ENCODE measurements at regions not wholly inside any gene's neighbourhood (a gene's known extent, or its start where the extent isn't known, plus 50 kb on each side); places are given as distances from the start of the nearest gene placed in this dataset.

DNA sequence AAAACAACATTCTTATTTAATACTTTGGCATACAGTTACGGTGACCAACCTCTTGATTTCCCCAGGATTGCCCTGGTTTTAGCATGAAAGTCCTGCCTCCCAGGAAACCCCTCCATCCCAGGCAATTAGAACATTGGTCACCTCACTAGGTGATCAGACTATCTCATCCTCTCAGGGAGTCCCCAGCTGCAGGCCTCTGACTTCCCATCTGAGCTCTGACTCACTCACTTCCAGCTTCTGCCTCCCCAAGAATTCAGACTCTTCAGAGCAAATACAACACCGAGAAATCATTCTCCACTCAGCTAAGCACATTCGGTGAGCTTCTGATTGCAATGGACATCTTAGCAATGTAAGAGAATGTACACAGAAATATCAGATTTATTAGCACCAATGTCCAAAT lies 92.4 kb upstream of the HES1 start:
- no peaks in the 10 kb centered on the region for H3K36me3 Mint-ChIP-seq
- H3K4me1 Mint-ChIP-seq (ENCODE audit: unreplicated experiment), result peaks cover 32% of the 10 kb centered on the region
- no peak for DNase-seq (ENCODE audit: extremely low spot score, unreplicated experiment)
- H3K4me3 Mint-ChIP-seq, result no peak overlapping the region
- H3K27ac Mint-ChIP-seq, result no peak overlapping the region
- TF ChIP-seq, protein P1, sequence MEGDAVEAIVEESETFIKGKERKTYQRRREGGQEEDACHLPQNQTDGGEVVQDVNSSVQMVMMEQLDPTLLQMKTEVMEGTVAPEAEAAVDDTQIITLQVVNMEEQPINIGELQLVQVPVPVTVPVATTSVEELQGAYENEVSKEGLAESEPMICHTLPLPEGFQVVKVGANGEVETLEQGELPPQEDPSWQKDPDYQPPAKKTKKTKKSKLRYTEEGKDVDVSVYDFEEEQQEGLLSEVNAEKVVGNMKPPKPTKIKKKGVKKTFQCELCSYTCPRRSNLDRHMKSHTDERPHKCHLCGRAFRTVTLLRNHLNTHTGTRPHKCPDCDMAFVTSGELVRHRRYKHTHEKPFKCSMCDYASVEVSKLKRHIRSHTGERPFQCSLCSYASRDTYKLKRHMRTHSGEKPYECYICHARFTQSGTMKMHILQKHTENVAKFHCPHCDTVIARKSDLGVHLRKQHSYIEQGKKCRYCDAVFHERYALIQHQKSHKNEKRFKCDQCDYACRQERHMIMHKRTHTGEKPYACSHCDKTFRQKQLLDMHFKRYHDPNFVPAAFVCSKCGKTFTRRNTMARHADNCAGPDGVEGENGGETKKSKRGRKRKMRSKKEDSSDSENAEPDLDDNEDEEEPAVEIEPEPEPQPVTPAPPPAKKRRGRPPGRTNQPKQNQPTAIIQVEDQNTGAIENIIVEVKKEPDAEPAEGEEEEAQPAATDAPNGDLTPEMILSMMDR (conservative IDR thresholded peaks at IDR 0.05), result no peak
- peaks cover 6% of the 10 kb centered on the region for H3K9me3 Mint-ChIP-seq
- H3K27me3 Mint-ChIP-seq, result no peaks in the 10 kb centered on the region

DNA sequence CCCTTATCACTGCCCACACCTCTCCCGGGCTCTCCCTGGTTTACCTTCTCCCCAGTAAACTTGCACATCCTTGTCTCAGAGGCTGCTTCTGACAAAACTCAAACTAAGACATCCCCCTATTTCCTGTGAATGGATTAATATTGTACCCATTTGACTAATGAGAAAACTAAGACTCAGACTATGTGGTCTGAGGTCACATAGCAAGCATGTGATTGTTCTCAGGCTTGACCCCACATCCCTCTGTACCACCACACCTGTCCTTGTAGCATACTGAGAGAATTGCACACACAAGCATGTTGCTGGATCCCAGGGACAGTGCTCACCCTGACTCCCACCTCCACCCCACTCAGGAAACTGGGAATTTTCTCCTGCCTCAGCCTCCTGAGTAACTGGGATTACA lies 90.7 kb upstream of the HES1 start:
- Mint-ChIP-seq H3K27ac (no peak overlapping the region), H3K36me3 (no peaks in the 10 kb centered on the region), H3K4me3 (no peak overlapping the region), H3K4me1 (ENCODE audit: unreplicated experiment) (peaks cover 35% of the 10 kb centered on the region), H3K27me3 (no peaks in the 10 kb centered on the region), H3K9me3 (peaks cover 13% of the 10 kb centered on the region)
- TF ChIP-seq, protein P1 (conservative IDR thresholded peaks at IDR 0.05), result no peak
- DNase-seq (ENCODE audit: extremely low spot score, unreplicated experiment), result no peak

DNA sequence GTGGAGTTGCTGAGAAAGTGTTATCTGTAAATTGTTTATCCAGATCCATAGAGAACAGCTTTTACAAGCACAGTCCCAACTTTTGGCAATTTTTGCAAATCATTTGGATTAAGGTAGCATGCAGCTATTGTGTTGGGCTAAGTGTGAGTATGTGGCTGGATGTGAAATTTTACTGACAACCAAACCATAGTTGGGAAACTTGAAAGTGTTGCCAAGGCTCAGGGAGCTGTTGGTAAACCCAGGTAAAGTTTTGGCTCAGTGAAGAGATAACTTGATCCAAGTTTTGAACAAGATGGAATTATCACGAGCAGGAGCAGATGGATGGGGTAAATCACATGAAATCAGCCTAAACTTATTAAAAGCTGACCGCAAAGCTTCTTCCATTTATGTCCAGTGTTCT lies 90.0 kb upstream of the HES1 start:
- H3K4me3 Mint-ChIP-seq, result no peak overlapping the region
- TF ChIP-seq, protein P1 (conservative IDR thresholded peaks at IDR 0.05), result no peak

DNA sequence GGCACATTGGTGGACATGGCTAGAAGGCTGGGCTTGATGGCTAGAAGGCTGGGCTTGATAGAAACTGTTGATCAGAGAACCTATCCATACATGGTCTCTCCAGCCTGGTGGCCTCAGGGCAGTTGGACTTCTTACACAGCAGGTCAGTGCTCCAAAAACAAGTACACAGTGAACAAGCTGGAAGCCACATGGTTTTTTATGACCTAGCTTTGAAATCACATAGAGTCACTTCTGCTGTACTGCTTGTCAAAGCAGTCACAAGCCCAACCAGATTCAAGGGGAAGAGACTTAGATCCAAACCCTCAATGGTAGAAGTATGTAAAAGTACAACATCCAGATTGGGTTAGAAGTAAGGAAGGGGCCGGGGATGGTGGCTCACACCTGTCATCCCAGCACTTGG lies 89.4 kb upstream of the HES1 start:
- H3K4me3 Mint-ChIP-seq, result no peak overlapping the region
- H3K27me3 Mint-ChIP-seq, result no peaks in the 10 kb centered on the region
- peaks cover 28% of the 10 kb centered on the region for H3K4me1 Mint-ChIP-seq (ENCODE audit: unreplicated experiment)
- TF ChIP-seq, protein P1 (conservative IDR thresholded peaks at IDR 0.05), result no peak
- H3K27ac Mint-ChIP-seq, result no peak overlapping the region
- no peaks in the 10 kb centered on the region for H3K36me3 Mint-ChIP-seq
- peaks cover 19% of the 10 kb centered on the region for H3K9me3 Mint-ChIP-seq
- DNase-seq (ENCODE audit: extremely low spot score, unreplicated experiment), result no peak

More for the DNA sequence above, 90.0 kb upstream of the HES1 start:
- Mint-ChIP-seq H3K36me3 (no peaks in the 10 kb centered on the region), H3K4me1 (ENCODE audit: unreplicated experiment) (peaks cover 31% of the 10 kb centered on the region), H3K27me3 (no peaks in the 10 kb centered on the region), H3K27ac (no peak overlapping the region), H3K9me3 (peaks cover 19% of the 10 kb centered on the region)
- DNase-seq (ENCODE audit: extremely low spot score, unreplicated experiment), result no peak

DNA sequence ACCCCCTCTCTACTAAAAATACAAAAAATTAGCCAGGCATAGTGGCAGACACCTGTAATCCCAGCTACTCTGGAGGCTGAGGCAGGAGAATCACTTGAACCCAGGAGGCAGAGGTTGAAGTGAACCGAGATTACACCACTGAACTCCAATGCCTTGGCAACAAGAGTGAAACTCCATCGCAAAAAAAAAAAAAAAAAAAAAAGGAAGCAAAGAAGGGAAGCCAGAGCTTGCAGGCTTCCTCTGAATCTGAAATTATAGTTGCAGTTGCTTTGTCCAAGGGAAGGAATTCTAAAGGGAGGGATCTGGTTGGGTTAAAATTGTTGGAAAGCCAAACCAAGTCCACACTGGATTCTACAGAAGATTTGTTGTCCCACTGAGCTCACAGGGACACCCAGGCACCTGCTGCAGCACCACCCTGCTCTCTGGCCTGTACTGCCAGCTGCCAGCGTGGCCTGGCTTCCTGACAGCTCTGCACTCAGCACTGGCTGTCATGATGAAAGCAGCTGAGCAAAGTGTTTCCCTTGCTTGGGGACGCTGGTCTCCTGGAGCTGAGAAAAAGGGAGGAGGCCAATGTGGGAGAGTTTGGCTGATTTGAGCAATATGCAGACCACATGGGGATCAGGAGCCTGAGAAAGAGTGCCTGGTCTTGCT lies 88.8 kb upstream of the HES1 start:
- peaks cover 24% of the 10 kb centered on the region for H3K9me3 Mint-ChIP-seq
- TF ChIP-seq, protein P1 (conservative IDR thresholded peaks at IDR 0.05), result no peak
- H3K27ac Mint-ChIP-seq, result no peak overlapping the region
- H3K4me3 Mint-ChIP-seq, result no peak overlapping the region
- H3K27me3 Mint-ChIP-seq, result no peaks in the 10 kb centered on the region
- peaks cover 26% of the 10 kb centered on the region for H3K4me1 Mint-ChIP-seq (ENCODE audit: unreplicated experiment)
- no peak for DNase-seq (ENCODE audit: extremely low spot score, unreplicated experiment)
- H3K36me3 Mint-ChIP-seq, result no peaks in the 10 kb centered on the region
